GM10266 (cell line): ENCODE measurements at regions not wholly inside any gene's neighbourhood (a gene's known extent, or its start where the extent isn't known, plus 50 kb on each side); places are given as distances from the start of the nearest gene placed in this dataset.
A peak's percentile ranks its signal among the peaks of the same experiment; 100 is the strongest.

Experiments used
- DNase-seq: peaks from one replicate; pipeline ENCODE4 v3.0.0; 2012; ENCODE audit errors: extremely low spot score
- TF ChIP-seq, protein P1 (sequence below): IDR thresholded peaks from 2 replicates; pipeline ENCODE4 v1.5.1; 2012; ENCODE audit warnings: mild to moderate bottlenecking, low read depth; ENCODE audit not compliant: control insufficient read depth, insufficient read depth; ENCODE audit errors: missing control alignments

DNA sequence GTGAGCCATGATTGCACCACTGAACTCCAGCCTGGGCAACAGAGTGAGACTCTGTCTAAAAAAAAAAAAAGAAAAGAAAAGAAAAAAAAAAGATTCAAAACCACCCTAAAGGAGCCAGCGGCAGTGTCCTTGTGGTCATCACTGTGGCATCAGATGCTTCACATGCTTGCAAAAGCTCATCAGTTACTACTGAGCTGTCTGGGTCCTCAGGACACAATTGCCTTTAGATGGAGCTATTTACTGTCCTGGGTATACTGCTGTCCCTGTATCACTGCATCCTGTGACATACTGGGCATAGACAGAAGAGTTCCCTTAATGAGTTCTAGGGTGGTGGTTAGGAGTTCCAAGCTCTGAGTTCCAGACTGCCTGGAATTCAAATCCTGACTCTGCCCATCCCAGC, 85.8 kb downstream of the LINGO1 start:
- TF ChIP-seq, protein P1, sequence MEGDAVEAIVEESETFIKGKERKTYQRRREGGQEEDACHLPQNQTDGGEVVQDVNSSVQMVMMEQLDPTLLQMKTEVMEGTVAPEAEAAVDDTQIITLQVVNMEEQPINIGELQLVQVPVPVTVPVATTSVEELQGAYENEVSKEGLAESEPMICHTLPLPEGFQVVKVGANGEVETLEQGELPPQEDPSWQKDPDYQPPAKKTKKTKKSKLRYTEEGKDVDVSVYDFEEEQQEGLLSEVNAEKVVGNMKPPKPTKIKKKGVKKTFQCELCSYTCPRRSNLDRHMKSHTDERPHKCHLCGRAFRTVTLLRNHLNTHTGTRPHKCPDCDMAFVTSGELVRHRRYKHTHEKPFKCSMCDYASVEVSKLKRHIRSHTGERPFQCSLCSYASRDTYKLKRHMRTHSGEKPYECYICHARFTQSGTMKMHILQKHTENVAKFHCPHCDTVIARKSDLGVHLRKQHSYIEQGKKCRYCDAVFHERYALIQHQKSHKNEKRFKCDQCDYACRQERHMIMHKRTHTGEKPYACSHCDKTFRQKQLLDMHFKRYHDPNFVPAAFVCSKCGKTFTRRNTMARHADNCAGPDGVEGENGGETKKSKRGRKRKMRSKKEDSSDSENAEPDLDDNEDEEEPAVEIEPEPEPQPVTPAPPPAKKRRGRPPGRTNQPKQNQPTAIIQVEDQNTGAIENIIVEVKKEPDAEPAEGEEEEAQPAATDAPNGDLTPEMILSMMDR, result no peak
- no peak for DNase-seq

GRCh38 chr15:77546050-77546501, 86.6 kb downstream of the LINGO1 start:
- DNase-seq, result no peak
- TF ChIP-seq, protein P1, result no peak

GRCh38 chr15:77545058-77545457, 87.7 kb downstream of the LINGO1 start:
- DNase-seq, result no peak
- TF ChIP-seq, protein P1, result no peak

- no peak for DNase-seq
Measured at GRCh38 chr15:77544162-77544561, 88.5 kb downstream of the LINGO1 start.

DNA sequence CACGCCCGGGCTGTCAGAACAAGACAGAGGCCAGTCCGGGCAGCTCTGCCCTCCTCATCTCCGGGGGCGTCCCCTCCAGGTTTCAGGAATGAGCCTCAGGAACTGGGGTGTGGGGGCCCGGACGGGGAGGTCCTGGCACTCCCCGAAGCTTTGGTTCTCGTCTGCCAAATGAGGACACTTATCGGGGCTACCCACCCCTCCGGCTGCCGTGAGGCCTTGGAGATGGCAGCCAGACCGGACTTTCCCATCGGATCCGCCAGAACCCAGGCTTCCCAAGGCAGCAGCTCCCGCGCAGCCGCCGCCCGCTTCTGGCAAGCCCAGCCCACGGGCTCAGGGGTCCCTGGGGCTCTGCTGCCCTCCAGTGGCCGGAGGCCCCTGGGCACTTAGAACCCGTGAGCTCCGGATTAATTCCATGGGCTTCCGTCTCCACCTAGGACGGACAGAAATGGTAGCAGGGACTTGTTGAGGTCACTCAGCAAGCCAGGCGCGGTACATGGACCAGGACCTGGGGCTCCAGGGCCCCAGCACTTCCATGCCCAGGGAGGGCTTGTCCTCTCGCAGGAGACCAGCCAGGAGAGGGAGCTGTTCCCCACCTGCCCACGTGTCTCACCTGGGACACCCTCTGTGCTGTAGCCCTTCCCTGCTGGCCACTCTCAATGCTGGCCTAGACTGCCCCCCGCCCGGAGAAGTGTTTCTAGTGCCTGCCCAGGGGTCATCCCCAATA, 89.4 kb downstream of the LINGO1 start:
- DNase-seq, result peak; percentile 87
- TF ChIP-seq, protein P1, result peak; percentile 78

More at GRCh38 chr15:77544162-77544561, 88.5 kb downstream of the LINGO1 start:
- TF ChIP-seq, protein P1, result no peak

DNA sequence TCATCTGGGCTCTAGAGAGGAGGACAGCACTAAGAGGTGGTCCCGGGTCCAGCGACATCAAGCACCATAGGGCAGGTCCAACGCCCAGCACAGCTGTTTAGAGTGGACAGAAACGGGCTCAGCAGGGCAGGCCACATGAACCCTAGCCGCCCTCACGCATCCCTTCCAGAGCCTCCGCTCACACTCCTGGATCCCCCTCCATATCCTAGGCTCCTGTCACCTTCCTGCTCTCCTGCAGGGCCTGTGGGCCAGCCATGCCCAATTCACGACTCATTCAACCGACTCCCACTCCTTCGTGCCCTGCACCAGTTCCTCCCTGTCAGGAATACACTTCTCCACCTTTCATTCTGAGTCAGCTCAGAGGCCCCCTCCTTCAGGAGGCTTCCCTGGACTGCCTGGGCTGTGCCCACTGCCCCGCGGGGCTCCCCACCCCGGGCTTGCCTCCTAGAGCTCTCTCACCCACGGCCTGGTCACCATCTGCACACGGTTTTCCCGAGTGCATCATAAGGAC, 90.2 kb downstream of the LINGO1 start:
- TF ChIP-seq, protein P1, result no peak
- DNase-seq, result no peak

DNA sequence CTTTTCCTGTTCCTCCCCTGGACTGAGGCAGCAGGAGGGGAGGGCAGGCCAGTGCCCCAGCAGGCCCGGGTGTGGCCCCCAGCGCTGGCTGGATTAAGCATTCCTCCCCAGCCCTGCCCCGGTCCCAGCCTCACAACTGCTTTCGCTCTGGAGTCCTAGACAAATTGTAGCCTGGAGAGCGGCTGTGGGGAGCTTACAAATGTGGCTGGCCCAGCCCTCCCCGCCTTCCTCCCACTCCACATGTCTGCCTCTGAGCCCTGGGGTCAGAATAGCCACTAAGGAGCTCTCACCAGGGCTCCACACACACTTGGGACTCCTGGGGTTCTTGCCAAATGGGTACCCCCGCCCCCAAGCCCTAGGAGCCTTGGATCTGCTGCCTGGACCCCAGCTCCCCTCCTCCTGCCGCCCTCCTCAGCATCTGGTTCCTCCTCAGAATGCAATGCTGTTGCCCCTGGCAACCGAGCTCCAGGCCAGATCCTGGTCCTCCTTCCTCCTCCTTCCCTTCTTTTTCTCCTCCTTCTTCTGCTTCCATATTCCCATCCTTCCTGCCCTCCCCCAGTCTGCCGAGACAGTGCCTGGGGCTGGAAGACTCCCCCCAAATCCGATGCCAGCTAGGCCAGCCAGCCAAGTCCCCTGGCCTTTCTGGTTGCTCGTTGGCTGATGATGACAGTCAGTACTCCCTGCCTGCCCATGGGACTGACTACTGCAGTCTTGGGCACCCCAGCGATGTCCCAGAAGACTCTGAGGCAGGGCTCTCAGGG, 91.1 kb downstream of the LINGO1 start:
- TF ChIP-seq, protein P1, result no peak
- DNase-seq, result no peak
